ENCODE measurements at regions not wholly inside any gene's neighbourhood (a gene's known extent, or its start where the extent isn't known, plus 50 kb on each side); places are given as distances from the start of the nearest gene placed in this dataset.

DNA sequence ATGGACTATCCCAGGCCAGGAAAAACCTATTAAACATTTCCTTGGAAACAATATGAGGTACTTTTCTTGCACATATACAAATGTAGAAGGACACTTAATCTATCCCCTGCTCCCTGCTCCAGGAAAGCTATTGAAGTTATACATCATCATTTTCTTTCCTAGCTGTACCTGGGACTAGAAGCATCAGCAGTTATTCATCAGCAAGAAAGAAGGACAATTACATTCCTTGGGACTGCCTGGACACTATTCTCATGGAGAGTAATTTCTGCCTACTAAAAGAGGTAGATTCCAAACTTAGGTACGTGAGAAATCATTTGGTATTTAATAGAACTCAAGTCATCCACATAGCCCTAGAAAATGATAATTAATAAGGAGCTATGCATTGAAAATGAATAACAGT, 51.0 kb upstream of the PICALM start:
- no peak for TF ChIP-seq EZH2 (IDR thresholded peaks at IDR 0.05; ENCODE audit: insufficient read depth, low read length)
- TF ChIP-seq, protein P1, sequence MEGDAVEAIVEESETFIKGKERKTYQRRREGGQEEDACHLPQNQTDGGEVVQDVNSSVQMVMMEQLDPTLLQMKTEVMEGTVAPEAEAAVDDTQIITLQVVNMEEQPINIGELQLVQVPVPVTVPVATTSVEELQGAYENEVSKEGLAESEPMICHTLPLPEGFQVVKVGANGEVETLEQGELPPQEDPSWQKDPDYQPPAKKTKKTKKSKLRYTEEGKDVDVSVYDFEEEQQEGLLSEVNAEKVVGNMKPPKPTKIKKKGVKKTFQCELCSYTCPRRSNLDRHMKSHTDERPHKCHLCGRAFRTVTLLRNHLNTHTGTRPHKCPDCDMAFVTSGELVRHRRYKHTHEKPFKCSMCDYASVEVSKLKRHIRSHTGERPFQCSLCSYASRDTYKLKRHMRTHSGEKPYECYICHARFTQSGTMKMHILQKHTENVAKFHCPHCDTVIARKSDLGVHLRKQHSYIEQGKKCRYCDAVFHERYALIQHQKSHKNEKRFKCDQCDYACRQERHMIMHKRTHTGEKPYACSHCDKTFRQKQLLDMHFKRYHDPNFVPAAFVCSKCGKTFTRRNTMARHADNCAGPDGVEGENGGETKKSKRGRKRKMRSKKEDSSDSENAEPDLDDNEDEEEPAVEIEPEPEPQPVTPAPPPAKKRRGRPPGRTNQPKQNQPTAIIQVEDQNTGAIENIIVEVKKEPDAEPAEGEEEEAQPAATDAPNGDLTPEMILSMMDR (IDR thresholded peaks at IDR 0.05; ENCODE audit: insufficient read depth, low read depth, low read length), result no peak
